ENCODE measurements at regions not wholly inside any gene's neighbourhood (a gene's known extent, or its start where the extent isn't known, plus 50 kb on each side); places are given as distances from the start of the nearest gene placed in this dataset.

DNA sequence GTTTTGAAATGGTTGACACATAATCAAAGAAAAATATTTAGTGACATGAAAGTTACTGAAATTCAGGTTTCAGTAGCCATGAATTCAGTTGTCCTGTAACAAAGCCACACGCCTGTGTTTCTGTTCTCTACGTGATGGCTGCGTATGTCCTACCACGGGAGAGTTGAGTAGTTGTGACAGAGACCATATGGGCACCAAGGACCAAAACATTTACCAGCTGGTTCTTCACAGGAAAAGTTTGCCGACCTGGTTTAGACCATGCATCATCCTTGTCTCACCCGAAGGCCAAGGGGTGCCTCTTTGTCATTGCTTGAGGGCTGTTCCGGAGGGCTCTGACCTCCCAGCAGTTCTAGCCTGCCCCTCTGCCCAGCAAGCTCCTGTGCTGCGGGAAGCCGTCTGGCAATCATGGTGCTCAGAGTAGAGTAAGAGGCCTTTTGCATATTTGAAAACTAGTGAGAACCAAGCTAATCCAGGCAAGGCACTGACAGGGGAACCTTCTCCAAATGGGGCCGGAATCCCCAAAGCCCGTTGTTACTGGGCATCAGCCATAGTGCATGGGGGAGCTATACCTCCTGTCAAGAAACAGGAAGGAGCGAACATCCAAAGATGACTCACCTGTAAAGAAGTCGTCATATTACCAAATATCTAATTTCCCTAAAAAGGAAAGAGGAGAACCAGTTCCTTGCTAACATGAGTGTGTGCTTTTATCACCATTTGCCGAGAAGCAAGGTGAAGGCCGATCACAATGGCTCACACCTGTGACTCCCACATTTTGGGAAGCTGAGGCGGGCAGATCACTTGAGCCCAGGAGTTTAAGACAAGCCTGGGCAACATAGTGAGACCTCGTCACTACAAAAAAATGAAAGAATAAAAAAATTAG is 92.6 kb upstream of the RAB12 start:
- DNase-seq: no peak
- intact Hi-C loops (cut with DNase I; ENCODE audit: low total_unique reads): no loop called here
- 83 to 87% methylated on average over 17 of the region's 17 CpGs for WGBS, 2 donors
- H3K4me1 ChIP-seq: no peaks in the 10 kb centered on the region
- no peak overlapping the region for H3K27ac ChIP-seq
- H3K27me3 ChIP-seq: no peaks in the 10 kb centered on the region
- TF ChIP-seq, protein P1, sequence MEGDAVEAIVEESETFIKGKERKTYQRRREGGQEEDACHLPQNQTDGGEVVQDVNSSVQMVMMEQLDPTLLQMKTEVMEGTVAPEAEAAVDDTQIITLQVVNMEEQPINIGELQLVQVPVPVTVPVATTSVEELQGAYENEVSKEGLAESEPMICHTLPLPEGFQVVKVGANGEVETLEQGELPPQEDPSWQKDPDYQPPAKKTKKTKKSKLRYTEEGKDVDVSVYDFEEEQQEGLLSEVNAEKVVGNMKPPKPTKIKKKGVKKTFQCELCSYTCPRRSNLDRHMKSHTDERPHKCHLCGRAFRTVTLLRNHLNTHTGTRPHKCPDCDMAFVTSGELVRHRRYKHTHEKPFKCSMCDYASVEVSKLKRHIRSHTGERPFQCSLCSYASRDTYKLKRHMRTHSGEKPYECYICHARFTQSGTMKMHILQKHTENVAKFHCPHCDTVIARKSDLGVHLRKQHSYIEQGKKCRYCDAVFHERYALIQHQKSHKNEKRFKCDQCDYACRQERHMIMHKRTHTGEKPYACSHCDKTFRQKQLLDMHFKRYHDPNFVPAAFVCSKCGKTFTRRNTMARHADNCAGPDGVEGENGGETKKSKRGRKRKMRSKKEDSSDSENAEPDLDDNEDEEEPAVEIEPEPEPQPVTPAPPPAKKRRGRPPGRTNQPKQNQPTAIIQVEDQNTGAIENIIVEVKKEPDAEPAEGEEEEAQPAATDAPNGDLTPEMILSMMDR (IDR thresholded peaks at IDR 0.05): no peak
- TF ChIP-seq POLR2A (IDR thresholded peaks at IDR 0.05): no peak
- no peaks in the 10 kb centered on the region for H3K9me3 ChIP-seq
- no peak overlapping the region for H3K4me3 ChIP-seq
- no peaks in the 10 kb centered on the region for H3K36me3 ChIP-seq (ENCODE audit: low read depth, missing control alignments)

DNA sequence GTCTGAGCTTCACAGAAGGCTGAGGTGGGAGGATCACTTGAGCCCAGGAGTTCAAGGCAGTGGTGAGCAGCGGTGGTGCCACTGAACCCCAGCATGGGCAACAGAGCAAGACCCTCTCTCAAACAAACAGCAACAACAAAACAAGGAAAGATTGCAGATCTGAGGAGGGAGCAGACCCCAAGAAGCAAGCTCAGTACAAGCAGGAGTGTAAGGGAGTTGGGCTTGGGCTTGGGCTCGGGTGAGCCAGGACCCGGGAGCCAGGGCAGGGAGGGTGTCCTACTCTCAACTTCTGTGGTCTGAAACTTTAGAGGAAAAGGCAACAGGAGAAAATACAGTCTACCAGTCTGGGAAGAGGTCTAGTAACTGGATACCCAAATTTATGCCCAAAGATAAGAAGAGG is 92.0 kb upstream of the RAB12 start:
- intact Hi-C loops (cut with DNase I; ENCODE audit: low total_unique reads): no loop called here
- 85 to 86% methylated on average over 3 of the region's 3 CpGs for WGBS, 2 donors
- no peak for TF ChIP-seq POLR2A (IDR thresholded peaks at IDR 0.05)
- TF ChIP-seq, protein P1 (IDR thresholded peaks at IDR 0.05): no peak
- no peaks in the 10 kb centered on the region for H3K9me3 ChIP-seq
- no peaks in the 10 kb centered on the region for H3K4me1 ChIP-seq
- H3K4me3 ChIP-seq: no peak overlapping the region
- H3K27me3 ChIP-seq: no peaks in the 10 kb centered on the region
- no peaks in the 10 kb centered on the region for H3K36me3 ChIP-seq (ENCODE audit: low read depth, missing control alignments)
- no peak for DNase-seq
- no peak overlapping the region for H3K27ac ChIP-seq

DNA sequence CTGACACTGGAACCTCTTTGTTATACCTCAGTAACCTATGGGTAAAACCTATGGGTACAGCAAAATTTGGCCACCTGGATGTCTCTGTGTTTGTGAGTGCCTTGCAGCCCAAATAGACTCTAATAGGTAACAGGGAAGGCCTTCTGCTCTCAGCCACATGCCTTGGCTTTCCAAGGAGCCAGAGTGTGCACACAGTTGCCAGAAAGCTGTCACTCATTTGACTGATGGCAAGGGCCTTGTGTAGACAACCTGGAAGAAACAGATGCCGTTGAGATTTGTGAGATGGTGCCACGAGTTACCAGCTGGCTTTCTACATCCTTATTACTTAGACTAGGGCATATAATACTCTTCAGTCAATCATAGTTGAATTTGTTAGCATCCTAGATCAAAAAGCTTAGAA is 90.1 kb upstream of the RAB12 start:
- no peaks in the 10 kb centered on the region for H3K36me3 ChIP-seq (ENCODE audit: low read depth, missing control alignments)
- no peak for DNase-seq
- TF ChIP-seq POLR2A (IDR thresholded peaks at IDR 0.05): no peak
- TF ChIP-seq, protein P1 (IDR thresholded peaks at IDR 0.05): no peak
- H3K27me3 ChIP-seq: no peaks in the 10 kb centered on the region
- no peaks in the 10 kb centered on the region for H3K4me1 ChIP-seq
- H3K9me3 ChIP-seq: no peaks in the 10 kb centered on the region
- intact Hi-C loops (cut with DNase I; ENCODE audit: low total_unique reads): no loop called here
- 52 to 82% methylated on average over 2 of the region's 2 CpGs for WGBS, 2 donors
- H3K27ac ChIP-seq: no peak overlapping the region
- no peak overlapping the region for H3K4me3 ChIP-seq

DNA sequence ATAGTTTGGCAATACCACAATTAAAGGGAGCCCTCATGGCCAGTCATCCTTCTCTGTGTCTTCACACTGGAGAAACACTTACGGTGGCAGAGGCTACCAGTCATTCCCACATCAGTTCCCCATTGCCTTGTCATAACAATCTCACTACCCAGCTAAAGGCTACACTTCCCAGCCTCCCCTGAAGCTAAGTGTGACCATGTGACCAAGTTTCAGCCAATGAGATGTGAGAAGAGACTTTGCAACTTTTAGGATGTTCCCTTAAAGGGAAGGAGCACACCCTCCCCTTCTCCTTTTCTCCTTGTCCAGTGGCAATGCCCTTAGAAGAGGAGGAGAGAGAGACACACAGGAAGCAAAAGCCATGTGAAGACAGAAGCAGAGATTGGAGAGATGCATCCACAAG is 89.0 kb upstream of the RAB12 start:
- WGBS, 2 donors: 88 to 96% methylated on average over 1 of the region's 1 CpG
- H3K4me1 ChIP-seq: no peaks in the 10 kb centered on the region
- no peak for TF ChIP-seq POLR2A (IDR thresholded peaks at IDR 0.05)
- TF ChIP-seq, protein P1 (IDR thresholded peaks at IDR 0.05): no peak
- no peak overlapping the region for H3K4me3 ChIP-seq
- no peaks in the 10 kb centered on the region for H3K9me3 ChIP-seq
- intact Hi-C loops (cut with DNase I; ENCODE audit: low total_unique reads): no loop called here
- H3K27ac ChIP-seq: no peak overlapping the region
- no peaks in the 10 kb centered on the region for H3K36me3 ChIP-seq (ENCODE audit: low read depth, missing control alignments)
- no peaks in the 10 kb centered on the region for H3K27me3 ChIP-seq
- no peak for DNase-seq

DNA sequence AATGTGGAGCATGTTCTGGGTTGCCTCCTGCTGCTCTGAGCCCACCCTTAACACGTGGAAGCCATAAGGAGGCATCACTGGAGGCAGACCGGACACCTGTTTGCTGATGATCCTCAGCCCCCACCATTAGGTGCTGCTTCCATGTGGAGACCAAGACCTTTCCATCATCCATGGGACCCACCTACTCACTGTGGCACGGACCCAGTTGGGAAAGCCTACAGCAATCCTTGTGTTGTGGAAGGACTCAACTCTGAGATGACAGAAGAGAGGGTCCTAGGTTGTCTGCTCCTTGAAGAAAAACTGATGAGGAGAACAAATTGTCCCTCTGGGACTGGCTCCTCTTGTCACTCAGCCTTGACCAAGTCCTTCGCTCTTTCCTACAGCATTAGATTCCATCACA is 86.5 kb upstream of the RAB12 start:
- 85 to 93% methylated on average over 3 to 4 of the region's 4 CpGs for WGBS, 2 donors
- intact Hi-C loops (cut with DNase I; ENCODE audit: low total_unique reads): no loop called here
- Histone ChIP-seq H3K4me3 (no peak overlapping the region), H3K9me3 (no peaks in the 10 kb centered on the region), H3K4me1 (no peaks in the 10 kb centered on the region), H3K36me3 (ENCODE audit: low read depth, missing control alignments) (no peaks in the 10 kb centered on the region), H3K27me3 (no peaks in the 10 kb centered on the region), H3K27ac (no peak overlapping the region)
- TF ChIP-seq, protein P1 (IDR thresholded peaks at IDR 0.05): no peak
- no peak for TF ChIP-seq POLR2A (IDR thresholded peaks at IDR 0.05)
- no peak for DNase-seq

Data from testis (tissue), 2 donors.